Activated CD4-positive, alpha-beta T cell treated with anti-CD3 and anti-CD28 coated beads, Interleukin-2, amount 50 U/mL, for 24 hours (primary cell): ENCODE measurements at regions not wholly inside any gene's neighbourhood (a gene's known extent, or its start where the extent isn't known, plus 50 kb on each side); places are given as distances from the start of the nearest gene placed in this dataset.

Source experiments
- DNase-seq, 2 donors: peaks; one replicate each; pipeline ENCODE4 v3.0.0-alpha.2; 2020; ENCODE audit warnings: low read depth in 1 of 2, low spot score in 1 of 2

DNA sequence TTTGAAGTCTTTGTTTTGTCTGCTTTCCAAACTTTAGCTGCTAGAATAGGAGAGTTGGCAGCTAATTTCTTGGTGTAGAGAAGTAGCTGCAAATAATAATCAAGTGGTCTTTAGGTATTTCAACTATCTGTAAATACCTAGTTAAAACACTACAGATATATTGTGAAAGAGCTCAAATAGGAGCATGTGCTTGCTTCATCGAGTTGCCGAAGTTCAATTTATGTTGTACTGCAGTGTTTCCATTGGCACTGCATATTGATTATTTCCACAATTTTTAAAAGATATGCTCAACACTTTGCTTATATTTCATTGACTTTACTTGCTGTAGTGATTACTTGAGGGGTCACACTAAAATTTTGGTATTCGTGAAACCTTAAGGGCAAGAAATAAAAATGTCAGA is 131.6 kb upstream of the BMP4 start:
- DNase-seq, result no peak

DNA sequence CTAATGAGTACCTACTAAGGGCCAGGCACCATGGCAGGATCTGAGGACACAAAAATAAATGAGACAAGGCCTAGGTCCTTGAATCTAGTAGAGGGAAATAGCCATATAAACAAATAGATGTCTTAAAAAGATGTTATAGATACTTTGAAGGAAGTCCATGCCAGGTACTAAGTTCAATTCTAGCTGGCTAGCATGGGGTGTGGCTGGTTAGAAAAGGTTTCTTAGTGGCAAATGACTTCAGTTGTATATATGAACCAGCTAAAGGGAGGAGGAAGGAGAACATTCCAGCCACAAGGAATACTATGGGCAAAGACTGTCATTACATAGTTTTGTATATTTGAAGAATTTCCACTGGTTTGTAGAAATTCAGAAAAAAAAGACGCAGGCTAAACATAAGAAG is 133.6 kb upstream of the BMP4 start:
- DNase-seq, result no peak

DNA sequence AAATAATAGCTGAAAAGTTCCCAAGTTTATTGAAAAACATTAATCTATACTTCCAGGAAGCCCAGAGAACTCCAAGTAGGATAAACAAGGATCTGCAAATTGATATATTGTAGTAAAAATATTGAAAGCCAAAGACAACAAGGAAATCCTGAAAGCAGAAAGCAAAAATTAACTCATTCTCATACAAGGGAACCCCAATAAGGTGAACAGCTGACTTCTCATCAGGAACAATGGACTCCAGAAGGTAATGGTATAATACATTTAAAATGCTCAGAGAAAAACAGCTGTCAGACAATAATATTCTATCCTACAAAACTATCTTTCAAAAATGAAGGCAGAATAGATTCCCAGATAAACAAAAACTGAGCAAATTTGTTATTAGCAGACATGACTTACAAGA is 138.1 kb upstream of the BMP4 start:
- DNase-seq, result no peak

DNA sequence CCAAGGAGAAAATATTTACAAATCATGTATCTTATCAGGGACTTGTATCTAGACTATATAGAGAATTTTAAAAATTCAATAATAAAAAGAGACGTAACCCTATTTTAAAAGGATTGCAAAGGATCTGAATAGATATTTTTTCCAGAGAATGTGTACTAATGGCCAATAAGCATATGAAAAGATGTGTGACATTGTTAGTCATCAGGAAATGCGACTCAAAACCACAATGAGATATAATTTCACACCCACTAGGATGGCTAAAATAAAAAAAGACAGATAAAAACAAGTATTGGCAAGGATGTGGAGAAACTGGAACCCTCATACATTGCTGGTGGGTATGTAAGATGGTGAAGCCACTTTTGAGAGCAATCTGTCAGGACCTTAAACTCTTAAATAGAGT is 141.9 kb upstream of the BMP4 start:
- no peak for DNase-seq

DNA sequence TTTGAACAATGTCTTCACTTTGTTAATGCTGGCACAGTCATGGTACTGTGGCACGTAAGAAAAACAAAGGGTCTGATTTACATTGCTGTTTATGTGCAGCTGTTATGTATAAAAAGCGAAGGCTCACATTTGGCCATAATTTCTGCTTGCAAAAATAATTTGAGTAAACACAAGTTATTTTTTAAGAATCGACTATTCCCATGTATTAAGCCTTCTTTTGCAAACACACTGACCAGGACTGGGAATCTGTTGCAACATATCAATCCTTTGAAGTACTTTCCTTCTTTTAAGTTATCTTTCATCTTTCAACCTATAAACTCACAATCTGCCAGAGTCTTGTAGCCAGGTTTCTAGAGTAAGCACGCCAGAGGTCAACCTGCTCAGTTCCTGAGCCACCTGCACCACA is 145.4 kb upstream of the BMP4 start:
- DNase-seq, result no peak

DNA sequence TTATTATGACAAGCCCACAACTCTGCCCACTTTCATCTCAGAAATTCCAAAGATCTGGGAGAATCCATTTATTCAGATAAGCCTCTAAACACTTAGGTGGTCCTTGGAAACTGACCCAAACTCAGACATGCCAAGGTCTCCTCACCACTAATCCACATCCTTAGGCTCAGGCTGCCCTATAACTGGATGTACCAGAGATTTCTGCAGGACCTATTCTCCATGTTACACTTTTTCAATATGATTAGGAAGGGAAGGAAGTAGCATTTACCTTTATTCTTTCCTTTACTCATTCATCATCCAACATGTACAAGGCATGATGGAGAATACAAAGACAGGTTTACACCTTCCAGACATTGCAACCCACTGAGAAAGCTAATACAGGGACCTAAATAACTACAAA is 145.9 kb upstream of the BMP4 start:
- no peak for DNase-seq

DNA sequence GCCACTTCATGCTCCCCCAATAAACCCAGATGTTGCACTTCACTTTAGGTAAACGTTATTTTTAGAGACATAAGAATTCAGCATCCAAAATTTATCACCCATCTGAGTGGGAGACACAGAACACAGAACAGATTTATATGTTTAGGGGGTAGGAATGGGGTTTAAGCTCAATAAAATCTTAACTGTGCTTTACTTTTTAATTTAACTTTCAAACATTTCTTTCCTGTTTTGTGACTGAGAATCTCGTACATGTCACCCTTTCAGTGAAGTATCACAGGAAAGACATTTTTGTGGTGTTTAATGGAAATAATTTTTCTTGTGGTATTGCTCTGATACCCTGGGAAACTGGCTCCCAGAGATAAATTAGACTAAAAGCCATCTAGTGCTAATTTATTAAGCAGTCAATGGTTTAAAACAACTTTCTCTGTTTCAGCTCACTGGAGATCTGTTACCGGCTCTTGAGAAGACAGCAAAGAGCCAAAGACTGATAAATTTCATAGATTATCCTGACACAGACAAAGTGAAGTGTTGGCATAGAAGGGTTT is 148.0 kb upstream of the BMP4 start:
- DNase-seq, result no peak

DNA sequence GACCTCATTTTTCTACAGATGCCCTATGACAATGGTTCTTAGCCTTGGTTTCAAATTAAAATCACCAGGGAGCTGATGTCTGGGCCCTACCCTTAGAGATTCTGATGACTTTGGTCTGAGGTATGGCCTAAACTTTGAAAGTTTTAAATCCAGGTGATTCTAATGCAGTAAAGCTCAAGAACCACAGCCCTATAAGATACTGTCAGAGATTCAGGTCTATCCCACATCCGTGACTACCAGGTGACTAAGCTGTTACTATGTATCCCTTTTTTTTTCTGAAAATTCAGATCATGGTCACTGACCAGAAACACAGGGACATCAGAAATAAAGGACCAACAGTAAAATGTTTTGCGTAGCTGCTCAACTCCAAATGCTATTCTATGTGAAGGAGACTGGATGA is 148.8 kb upstream of the BMP4 start:
- no peak for DNase-seq

DNA sequence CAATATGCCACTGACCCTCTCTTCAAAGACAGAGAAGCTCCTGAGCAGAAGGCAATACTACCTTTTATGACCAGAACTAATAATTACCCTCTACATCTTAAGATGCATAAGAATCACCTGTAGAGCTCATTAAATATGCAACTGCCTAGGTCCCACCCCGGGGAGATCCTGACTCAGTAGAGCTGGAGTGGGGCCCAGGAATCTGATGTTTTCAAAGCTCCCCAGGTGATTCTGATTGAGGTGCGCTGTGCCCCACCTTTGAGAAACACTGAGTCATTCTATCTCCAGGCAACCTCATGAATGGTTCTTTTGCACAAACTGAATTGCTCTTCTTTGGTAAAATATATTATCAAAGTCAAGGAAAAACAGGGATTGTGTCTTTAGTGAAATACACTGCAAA is 149.3 kb upstream of the BMP4 start:
- no peak for DNase-seq

DNA sequence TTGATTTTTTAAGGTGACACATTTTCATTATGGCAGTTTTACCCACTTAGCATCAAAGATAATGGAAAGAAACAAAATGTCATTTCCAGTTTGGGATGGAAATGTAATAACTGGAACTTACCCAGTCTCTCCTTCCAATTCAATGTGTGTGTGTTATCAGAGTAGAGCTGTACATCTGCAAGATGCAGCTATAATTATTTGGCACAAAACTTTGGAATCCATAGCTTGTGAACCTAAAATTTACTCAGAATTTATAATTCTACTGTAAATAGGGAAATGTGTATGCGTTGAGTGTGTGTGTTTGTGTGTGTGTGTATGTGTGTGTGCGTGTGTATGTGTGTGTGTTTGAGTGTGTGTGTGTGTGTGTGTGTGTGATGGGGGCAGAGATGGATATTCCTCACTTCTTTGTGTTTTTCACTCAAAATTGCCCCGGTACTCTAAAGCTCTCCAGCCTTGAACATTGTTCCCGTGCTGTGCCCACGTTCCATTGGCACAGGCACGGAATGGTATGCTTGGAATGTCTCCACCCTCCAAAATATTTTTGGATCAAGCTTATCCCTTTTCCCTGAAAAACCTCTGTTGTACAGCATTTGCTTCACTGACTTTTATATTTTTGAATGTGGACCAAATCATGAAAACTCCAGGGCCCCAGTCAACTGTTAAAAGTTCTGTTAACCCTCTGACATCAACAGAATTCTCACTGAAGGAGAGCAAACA is 150.2 kb upstream of the BMP4 start:
- DNase-seq, result no peak

DNA sequence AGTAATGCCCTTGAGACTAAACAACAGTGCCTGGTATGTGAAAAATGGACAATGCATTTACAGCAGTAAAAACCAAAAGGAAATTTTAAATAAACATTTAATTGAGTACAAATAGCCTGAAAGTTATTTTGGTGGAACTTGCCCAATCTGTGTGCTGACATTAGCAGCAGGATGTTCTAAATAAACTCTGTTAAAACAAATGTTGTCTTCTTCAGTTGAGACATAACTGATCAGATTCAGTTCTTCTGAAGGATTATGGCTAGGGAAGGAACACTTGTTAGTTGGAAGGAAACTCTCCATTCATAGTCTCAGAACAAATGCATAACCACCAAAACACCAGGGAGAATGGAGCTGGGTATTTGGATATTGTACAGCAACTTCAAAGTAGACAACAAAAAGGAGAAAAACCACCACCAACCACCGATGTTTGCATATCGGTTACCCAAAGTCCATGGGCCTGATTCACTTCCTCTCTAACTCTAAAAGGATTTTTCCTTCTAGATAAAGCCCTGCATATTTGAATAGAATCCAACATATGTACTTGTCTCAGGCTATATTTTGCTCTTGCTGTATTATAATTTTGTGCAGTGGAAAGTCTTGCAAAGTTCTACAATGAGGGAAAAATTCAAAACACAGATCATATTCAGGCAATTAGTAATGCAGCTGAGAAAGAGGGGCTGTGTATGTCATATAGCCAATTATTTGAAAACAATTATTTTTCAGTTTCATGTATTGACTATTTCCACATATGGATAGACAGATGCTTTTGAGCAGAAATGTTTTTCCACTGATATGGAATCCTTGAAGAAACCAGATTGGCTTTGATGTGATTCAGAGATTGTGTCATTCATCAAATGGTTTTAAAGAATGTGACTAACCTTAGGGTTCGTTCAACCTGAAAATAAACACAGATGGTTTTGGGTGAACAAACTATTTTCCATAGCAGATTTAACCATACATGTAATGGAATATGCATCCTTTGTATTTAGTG is 152.2 kb upstream of the BMP4 start:
- DNase-seq, result no peak

DNA sequence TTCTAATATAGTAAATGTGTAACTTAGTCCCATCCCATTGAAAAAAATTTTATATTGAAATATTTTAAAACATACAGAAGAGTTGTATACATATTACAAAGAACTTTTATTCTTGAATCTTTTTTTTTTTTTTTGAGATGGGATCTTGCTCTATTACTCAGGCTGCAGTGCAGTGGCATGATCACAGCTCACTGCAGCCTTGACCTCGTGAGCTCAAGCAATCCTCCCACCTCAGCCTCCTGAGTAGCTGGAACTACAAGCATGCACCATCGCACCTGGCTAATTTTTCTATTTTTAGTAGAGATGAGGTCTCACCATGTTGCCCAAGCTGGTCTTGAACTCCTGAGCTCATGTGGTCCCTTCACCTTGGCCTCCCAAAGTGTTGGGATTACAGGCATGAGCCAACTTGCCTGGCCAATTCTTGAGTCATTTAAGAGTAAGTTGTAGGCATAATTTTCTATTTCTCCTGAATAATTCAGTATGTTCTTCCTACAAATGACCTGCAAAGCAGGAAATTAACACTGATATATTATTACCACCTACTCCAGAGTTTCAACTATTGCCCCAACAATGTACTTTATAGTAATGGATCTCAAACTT is 153.0 kb upstream of the BMP4 start:
- no peak for DNase-seq

DNA sequence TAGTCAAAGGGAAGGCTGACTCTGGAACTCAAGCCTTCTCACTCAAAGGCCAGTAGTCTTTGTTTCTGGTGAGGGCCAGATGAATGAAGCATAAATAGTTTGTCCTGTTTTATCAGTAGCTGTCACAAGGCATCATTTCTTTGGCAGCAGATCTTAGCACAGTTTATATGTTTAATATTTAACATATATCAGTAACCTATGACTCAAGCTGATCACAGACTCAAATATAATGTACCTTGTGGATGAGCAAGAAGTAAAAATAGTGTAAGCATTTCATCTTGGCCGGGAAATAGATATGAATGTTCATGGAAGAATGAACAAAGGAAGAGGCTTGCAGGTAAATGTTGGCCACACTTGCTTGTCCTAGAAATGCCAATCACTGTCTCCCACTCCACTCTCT is 158.3 kb upstream of the BMP4 start:
- no peak for DNase-seq

DNA sequence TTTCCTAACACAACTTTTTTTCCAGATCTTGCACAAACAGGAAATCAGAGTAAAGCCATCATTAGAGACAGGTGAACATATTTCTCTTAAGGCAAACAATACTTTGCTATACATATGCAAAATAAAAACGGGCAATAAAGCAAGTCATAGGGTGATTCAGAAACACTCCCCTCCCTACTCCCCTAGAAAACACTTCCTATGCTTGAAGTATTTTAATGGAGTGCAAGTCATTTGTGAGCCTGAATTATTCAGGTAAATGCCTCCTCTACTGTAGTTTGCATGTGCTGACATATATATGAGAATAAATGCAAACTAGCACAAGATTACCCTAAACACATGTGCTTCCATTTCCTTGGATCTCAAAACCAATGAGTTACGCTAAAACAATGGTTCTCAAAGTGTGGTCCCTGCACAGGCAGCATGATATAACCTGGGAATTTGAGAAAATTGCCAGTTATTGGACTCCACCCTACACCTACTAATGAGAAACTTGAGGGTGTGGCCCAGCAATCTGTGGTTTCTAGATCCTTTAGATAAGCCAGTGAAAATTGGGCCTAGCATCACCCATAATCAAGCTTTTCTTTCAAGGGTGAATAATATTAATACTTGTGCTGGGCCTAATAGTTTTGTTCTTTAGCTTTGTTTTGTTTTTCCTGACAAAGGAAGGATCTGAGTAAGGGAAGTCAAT is 159.7 kb upstream of the BMP4 start:
- no peak for DNase-seq

DNA sequence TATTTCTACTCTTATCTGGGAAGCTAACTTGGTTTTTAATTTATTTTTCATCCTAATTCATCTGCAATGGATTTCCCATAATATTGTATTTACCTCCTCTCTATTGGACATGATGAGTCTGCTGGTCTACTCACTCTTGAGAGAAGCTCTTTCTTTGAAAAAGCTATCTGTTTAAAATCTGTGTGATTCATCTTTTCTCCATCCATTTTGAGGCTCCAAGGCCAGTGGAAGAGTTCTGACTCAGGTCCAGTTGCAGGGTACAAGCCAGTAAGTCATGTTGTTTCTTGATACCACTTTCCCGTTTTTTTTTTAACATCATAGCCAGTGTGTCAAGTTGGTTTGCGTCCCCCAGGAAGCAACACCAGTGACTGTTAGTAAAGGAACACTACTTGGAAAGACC is 160.3 kb upstream of the BMP4 start:
- DNase-seq, result no peak

DNA sequence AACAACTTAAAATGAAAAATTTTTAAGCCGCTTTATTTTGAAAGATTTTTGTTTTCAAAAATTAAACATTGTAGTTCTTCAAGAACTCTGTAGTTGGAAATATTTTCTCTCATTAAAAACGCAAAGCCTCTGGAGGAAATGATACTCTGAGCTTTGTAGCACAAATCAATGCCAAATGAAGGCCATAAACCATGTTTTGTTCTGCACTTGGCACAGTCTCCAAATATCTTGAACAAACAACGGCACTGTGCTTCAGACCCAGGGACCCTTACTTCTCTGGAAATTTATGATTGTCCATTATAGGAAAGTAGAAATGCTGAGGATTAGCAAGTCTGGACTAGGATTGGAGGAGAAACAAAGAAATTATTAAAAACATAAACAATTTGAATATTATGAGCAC is 160.8 kb upstream of the BMP4 start:
- DNase-seq, result no peak

DNA sequence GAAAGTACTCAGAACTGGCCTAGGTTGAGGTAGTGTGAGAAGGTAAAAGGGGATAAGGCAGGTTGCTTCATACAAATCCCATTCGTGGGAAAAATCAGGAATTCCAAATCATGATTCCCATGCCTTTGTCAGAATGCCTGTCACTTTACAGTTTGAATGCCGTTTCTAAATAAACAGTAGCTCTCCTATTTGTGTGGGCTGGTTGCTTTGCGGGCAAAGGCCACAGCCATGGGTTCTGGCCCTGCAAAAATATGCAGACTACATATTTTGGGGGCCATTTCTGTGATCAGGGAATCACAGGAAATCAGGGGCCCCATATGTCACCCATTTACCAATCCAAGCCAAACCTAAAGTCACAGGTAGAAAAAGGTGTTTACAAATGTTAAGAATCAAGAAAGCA is 161.3 kb upstream of the BMP4 start:
- no peak for DNase-seq

DNA sequence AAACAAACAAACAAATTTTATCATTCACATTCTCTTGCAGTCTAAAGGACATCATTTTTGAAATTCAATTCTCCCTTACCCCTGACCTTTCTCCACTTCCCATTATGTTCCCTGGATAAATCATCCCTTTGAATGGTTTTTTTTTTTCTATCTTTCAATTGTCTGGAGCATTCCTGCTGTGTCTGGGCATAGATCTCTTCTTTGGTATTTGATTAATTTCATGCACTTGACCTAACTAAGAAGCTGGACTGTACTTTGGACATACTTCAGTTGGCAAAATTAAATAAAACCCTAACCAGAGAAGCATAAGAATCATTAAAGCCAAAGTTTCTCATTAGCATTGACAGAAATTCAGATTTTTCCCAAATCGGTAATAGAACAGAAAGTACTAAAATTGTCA is 163.6 kb upstream of the BMP4 start:
- no peak for DNase-seq

DNA sequence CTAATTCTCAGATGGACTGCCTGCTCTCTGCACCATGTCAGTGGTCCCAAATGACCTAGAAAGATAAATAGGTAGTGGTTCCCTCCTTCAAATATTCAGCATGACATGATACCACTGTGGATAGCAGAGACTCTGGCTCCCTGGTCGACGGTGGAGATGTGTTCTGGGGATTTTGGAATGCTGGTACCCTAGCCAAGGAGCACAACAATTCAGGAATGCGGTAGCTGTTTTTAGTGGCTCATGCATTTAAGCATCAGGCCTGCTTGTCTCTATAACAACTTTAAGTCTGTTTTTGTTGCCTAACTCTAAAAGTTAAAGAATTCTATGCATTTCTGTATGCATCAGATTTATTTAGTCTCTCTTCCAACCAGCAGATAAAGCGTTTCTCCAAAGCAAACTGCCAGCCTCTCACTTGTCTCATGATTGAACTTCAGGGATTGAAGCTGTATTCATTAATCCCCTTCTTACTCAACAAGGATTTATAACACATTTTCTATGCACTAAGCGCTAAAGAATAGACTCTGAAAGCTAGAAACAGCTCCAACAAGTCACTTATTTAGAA is 164.9 kb upstream of the BMP4 start:
- DNase-seq, result no peak

DNA sequence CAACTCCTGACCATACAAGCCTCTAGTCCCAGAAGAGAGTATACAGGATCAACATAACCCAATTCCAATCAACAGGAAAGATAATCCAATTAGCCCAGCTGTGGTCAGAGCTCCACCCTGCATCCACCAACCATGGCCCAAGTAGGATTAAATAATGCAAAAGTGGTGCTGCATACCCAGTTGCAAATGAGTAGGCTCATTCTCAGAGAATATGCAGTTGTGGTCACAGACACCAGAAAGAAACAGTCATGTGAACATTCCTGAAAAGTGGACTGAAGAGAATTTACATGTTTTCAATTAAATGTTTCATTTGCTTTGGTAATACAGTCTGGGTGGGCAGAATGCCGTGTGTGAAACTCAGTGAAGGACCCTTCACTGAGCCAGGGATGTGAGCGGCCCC is 167.2 kb upstream of the BMP4 start:
- no peak for DNase-seq

DNA sequence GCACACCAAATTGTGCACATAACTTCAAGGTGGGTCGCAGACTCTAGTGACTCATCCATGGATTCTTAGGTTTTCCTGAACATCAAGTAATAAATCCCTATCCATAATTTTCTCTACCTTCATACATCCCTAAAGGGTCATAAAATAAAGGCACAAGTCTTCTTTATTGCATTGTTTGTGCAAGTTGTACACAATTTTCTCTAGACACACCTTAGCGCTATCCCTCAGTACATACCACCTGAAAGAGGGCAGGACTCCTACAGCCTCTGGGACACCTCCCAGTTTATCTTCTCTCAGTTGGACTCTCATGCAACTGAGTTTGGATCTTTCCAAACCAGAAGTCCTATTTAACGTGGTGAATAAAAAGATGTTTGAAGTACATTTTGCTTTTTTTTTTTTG is 168.5 kb upstream of the BMP4 start:
- no peak for DNase-seq
